Astrocyte of the spinal cord (primary cell): ENCODE measurements at regions not wholly inside any gene's neighbourhood (a gene's known extent, or its start where the extent isn't known, plus 50 kb on each side); places are given as distances from the start of the nearest gene placed in this dataset.

Experiments used
- DNase-seq: peaks from one replicate; pipeline ENCODE4 v3.0.0; 2011; ENCODE audit warnings: low read depth, low spot score
- H3K4me3 ChIP-seq: 2 replicates; pipeline ENCODE4 v1.5.1; 2011; ENCODE audit warnings: low read depth, mild to moderate bottlenecking, low read length, moderate library complexity
- in situ Hi-C: cut with HindIII; loops from 2 replicates; pipeline ENCODE4 v1.10.0; 2017; ENCODE audit warnings: low sequenced_read_pairs
- TF ChIP-seq, protein P1 (sequence below): IDR thresholded peaks from 2 replicates; pipeline ENCODE4 v1.5.1; 2012; ENCODE audit warnings: low read depth, mild to moderate bottlenecking, low read length, inconsistent platforms

DNA sequence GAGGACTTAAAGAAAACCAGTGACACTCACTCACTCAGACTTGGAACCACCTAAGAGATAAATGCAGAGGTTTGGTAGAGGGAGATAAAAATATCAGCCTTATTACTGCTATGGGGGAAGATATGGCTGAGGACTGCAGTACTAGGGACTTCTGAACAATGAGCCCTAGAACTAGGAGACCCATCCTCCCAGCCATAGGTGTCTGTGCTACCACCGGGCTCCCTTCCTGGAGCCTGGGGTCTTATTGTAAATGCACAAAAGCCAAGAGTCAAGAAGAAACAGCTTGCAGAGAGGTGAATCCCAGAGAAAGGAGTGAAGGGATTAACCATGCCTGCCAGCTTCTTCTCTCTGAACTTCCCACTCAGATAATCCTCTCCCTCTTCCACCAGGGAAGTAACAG lies 108.3 kb upstream of the AKR1E2 start:
- DNase-seq = no peak
- TF ChIP-seq, protein P1, sequence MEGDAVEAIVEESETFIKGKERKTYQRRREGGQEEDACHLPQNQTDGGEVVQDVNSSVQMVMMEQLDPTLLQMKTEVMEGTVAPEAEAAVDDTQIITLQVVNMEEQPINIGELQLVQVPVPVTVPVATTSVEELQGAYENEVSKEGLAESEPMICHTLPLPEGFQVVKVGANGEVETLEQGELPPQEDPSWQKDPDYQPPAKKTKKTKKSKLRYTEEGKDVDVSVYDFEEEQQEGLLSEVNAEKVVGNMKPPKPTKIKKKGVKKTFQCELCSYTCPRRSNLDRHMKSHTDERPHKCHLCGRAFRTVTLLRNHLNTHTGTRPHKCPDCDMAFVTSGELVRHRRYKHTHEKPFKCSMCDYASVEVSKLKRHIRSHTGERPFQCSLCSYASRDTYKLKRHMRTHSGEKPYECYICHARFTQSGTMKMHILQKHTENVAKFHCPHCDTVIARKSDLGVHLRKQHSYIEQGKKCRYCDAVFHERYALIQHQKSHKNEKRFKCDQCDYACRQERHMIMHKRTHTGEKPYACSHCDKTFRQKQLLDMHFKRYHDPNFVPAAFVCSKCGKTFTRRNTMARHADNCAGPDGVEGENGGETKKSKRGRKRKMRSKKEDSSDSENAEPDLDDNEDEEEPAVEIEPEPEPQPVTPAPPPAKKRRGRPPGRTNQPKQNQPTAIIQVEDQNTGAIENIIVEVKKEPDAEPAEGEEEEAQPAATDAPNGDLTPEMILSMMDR = no peak
- no peak overlapping the region for H3K4me3 ChIP-seq
- in situ Hi-C loops = no loop called here

DNA sequence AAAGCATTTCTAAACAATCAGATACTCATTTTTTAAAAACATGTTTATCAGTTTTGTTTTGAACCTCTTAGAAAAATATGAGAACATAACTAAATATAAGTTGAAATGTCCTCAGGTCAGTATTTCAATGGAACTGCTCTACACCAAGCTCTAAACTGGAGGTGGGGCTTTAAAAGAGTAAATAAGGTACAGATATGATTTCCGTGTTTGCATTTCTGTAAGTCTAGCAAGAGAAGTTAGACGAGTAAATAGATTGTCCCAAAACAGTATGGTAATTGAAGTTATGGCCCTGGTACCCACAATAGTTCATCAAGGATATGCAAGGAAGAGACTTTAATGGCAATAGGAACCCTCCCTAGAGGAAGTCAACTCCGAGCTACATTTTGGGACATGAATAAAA lies 115.1 kb upstream of the AKR1E2 start:
- in situ Hi-C loops = no loop called here
- TF ChIP-seq, protein P1 = no peak
- no peak for DNase-seq
- no peak overlapping the region for H3K4me3 ChIP-seq

DNA sequence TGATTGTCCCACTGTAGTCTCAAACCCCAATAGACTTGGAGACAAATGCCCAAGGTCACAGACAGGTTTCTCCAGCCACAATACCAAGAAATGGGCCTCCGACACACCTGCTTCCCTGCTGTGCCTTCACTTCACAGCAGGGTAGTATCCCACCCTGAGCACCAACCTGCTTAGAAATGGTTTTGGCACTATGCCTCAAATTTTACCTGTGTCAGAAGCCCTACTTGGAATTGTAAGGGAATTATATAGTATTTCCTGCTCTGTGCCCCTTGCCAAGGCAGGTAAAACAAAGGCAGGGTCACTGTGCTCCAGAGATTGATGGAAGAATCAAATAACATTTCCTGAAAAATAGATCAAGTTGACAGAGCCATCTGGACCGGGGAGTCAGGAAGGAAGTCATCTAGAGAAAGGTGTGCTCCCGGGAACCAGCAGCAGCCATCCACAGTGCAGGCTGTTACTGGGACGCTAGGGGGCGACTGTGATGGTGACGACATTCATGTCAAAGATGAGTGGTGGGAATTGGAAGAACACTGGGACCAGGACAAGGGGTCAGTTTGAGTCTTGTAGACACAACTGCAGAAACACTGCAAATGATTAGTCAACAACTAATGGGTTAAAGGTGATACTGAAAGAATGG lies 117.8 kb upstream of the AKR1E2 start:
- H3K4me3 ChIP-seq = no peak overlapping the region
- TF ChIP-seq, protein P1 = peak; percentile 35
- DNase-seq = no peak
- in situ Hi-C loops = no loop called here

DNA sequence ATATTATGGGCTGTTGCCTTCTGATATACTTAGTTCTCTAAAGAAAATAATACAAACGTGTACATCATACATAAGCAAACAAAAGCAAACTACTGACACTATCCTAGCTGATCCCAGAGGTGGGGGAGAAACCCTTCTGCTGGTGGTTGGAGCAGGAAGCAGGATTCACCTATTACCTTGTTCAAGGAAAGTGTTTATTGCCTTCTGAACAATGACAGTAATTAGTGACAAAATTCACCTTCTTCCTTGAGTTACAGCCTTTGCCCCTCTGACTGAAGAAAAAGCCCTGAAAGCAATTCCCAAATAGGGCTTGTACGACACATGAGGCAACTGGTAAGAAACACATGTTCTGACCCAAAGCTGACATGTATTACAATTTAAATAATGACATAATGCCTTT lies 118.8 kb upstream of the AKR1E2 start:
- TF ChIP-seq, protein P1 = no peak
- in situ Hi-C loops = no loop called here
- no peak overlapping the region for H3K4me3 ChIP-seq
- DNase-seq = no peak

DNA sequence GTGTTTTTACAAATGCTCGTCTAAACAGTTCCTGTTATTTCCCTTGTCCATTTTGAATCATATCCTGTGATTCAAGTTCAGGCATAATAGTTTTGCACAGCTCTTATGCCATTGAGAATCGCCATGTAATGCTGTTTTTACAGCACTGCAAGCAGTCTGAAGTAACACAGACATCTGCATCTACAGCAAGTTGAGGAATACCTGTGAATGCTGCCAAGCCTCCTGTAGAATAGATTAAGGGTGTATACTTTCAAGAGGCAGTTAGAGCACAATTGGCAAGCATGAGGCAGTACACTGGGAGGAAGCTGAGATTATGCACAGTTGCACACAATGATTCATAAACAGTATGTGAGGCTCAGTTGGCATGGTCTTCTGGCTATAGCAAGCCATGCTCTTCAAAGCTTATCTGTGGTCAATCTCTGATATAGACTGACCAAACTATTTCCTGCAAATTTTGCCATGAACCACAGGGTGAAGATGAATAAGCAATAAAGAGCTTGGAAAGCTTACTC lies 121.9 kb upstream of the AKR1E2 start:
- peak; percentile 99 for DNase-seq
- H3K4me3 ChIP-seq = no peak overlapping the region
- TF ChIP-seq, protein P1 = no peak
- in situ Hi-C loops = no loop called here

DNA sequence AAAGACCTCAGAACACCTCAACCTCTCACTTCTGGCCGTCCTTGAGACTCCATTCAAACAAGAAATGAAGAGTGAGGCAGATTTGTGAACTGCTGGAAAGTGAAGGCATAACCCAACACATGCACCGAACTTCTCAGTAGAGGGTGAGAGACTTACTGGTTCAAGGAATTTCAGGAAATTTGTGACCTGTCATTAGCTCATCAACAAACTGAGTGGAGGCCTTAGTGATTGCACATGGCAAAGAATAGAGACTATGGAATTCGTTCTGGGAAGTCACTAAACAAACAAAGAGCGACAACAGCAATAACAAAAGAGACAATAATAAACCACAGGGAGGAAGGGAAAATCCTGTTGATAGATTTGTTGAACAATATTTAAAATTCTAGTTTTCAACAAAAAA lies 125.0 kb upstream of the AKR1E2 start:
- no peak for DNase-seq
- in situ Hi-C loops = no loop called here

More for the DNA sequence above, 125.0 kb upstream of the AKR1E2 start:
- TF ChIP-seq, protein P1 = no peak
- H3K4me3 ChIP-seq = no peak overlapping the region
